Progenitor cell of endocrine pancreas (in vitro differentiated cells): ENCODE measurements at regions not wholly inside any gene's neighbourhood (a gene's known extent, or its start where the extent isn't known, plus 50 kb on each side); places are given as distances from the start of the nearest gene placed in this dataset.

Source experiments
- DNase-seq: peaks from one replicate; pipeline ENCODE4 v3.0.0; 2021; ENCODE audit warnings: low spot score; ENCODE audit not compliant: unreplicated experiment
- H3K27ac Mint-ChIP-seq: 2 replicates; pipeline ENCODE4 v1.8.0; 2021; ENCODE audit warnings: mild to moderate bottlenecking, moderate library complexity, mixed read lengths
- H3K27me3 Mint-ChIP-seq: 2 replicates; pipeline ENCODE4 v1.8.0; 2021; ENCODE audit warnings: mixed read lengths
- H3K36me3 Mint-ChIP-seq: 2 replicates; pipeline ENCODE4 v1.8.0; 2022; ENCODE audit warnings: mixed read lengths; ENCODE audit not compliant: insufficient read depth
- H3K4me1 Mint-ChIP-seq: 2 replicates; pipeline ENCODE4 v1.8.0; 2021; ENCODE audit warnings: low read depth, mixed read lengths
- H3K4me3 Mint-ChIP-seq: 2 replicates; pipeline ENCODE4 v1.8.0; 2021; ENCODE audit warnings: low read depth, mild to moderate bottlenecking, moderate library complexity, mixed read lengths
- H3K9me3 Mint-ChIP-seq: 2 replicates; pipeline ENCODE4 v1.8.0; 2021; ENCODE audit warnings: low read depth, mixed read lengths
- TF ChIP-seq, protein P1 (sequence below): fragments of 200-600 bp; sonication (generic); IDR thresholded peaks from one replicate; pipeline ENCODE4 v1.5.0; 2021; ENCODE audit warnings: antibody characterized with exemption, mild to moderate bottlenecking; ENCODE audit not compliant: unreplicated experiment

DNA sequence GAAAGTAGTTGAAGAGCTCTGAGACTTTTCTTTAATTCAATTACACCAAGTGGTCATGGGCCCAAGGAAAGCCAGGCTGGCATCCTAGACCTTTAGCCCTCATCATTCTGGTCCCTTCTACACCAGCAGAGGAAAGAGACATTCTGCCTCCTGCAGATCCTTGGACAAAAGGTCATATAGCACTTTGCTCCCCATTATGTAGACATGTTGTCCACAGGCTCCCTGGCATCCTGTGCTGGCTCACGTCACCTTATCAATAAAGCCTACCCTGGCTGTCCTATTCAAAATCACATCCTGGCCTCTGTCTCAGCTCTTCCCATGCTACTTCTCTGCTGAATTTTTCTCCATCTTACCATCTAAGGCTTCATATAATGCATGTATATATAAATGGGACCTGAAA lies 61.6 kb upstream of the MAF start:
- Mint-ChIP-seq H3K27me3 (no peaks in the 10 kb centered on the region), H3K36me3 (no peaks in the 10 kb centered on the region), H3K9me3 (peaks cover 6% of the 10 kb centered on the region), H3K4me3 (no peak overlapping the region), H3K4me1 (peaks cover 3% of the 10 kb centered on the region), H3K27ac (no peak overlapping the region)
- DNase-seq, result no peak
- TF ChIP-seq, protein P1, sequence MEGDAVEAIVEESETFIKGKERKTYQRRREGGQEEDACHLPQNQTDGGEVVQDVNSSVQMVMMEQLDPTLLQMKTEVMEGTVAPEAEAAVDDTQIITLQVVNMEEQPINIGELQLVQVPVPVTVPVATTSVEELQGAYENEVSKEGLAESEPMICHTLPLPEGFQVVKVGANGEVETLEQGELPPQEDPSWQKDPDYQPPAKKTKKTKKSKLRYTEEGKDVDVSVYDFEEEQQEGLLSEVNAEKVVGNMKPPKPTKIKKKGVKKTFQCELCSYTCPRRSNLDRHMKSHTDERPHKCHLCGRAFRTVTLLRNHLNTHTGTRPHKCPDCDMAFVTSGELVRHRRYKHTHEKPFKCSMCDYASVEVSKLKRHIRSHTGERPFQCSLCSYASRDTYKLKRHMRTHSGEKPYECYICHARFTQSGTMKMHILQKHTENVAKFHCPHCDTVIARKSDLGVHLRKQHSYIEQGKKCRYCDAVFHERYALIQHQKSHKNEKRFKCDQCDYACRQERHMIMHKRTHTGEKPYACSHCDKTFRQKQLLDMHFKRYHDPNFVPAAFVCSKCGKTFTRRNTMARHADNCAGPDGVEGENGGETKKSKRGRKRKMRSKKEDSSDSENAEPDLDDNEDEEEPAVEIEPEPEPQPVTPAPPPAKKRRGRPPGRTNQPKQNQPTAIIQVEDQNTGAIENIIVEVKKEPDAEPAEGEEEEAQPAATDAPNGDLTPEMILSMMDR, result no peak

DNA sequence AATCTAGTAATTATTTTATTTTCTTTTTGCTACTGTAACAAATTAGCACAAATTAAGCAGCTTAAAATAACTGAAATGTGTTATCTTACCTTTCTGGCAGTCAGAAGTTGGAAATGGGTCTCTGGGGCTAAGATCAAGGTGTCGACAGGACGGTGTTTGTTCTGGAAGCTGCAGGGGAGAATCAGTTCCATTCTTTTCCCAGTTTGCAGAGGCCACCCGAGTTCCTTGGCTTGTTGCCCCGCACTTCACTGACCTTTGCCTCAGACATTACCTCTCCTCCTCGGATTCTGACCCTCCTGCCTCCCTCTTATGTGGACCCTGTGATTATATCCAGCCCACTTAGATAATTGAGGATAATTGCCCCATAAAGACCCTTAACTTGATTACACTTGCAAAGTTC lies 61.0 kb upstream of the MAF start:
- H3K9me3 Mint-ChIP-seq, result peaks cover 6% of the 10 kb centered on the region
- no peak overlapping the region for H3K27ac Mint-ChIP-seq
- TF ChIP-seq, protein P1, result no peak
- DNase-seq, result no peak
- no peak overlapping the region for H3K4me3 Mint-ChIP-seq
- H3K4me1 Mint-ChIP-seq, result peaks cover 9% of the 10 kb centered on the region
- H3K36me3 Mint-ChIP-seq, result no peaks in the 10 kb centered on the region
- no peaks in the 10 kb centered on the region for H3K27me3 Mint-ChIP-seq

DNA sequence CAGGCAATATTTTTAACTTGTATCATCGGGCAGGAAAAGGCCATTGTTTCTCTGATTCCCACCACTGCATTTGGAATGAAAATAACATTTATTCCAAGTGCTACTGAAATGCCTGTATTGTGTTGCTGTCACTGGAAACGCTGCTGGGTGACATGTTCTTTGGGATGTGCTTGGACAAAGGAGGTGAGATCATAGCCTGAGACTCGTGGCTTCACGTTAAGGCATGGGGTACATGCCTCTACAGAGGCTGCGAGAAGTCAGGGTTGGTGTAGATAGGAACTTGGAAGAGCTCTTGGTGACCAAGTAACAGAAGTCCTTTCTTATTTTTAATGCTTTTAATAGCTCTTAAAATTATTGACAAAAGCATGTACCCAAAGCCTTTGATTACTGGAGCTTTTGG lies 58.8 kb upstream of the MAF start:
- Mint-ChIP-seq H3K4me1 (peaks cover 14% of the 10 kb centered on the region), H3K4me3 (no peak overlapping the region), H3K9me3 (peaks cover 6% of the 10 kb centered on the region), H3K36me3 (no peaks in the 10 kb centered on the region), H3K27ac (no peak overlapping the region), H3K27me3 (no peaks in the 10 kb centered on the region)
- no peak for DNase-seq
- TF ChIP-seq, protein P1, result no peak

DNA sequence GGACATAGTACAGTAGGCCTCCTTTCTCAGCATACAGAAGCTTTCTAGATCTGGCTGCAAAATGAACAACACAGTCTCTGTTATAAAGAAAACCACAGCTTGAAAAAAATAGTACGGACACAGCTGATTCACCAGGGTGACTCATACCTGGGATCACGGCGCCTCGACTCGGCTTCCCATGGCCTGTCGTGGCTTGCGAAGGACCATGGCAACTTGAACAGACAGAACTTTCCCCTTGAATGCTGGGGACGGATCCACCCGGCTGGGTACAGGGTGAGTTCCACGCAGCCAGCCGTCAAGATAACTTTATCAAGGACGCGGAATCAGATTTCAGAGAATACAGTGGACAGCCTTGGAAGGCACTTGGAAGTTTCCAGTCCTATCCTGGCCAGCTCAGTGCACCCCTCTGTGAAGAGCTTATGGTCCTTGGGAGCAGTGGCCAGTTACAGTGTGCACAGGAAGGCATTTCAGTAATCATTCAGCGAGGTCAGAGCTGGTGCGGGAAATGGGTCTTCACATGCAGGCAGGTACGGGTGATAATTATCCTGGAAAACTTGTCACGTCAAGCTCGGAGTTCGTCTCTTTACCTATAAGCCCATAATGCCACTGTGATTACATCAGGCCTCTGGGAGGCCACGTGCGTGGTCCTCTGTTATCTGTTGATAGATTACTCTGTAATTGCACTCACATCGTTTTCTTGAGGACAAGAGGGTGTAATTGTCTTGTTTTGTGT lies 57.9 kb upstream of the MAF start:
- peaks cover 6% of the 10 kb centered on the region for H3K9me3 Mint-ChIP-seq
- no peaks in the 10 kb centered on the region for H3K36me3 Mint-ChIP-seq
- TF ChIP-seq, protein P1, result no peak
- peaks cover 14% of the 10 kb centered on the region for H3K4me1 Mint-ChIP-seq
- H3K27ac Mint-ChIP-seq, result no peak overlapping the region
- no peak overlapping the region for H3K4me3 Mint-ChIP-seq
- no peaks in the 10 kb centered on the region for H3K27me3 Mint-ChIP-seq
- DNase-seq, result no peak

DNA sequence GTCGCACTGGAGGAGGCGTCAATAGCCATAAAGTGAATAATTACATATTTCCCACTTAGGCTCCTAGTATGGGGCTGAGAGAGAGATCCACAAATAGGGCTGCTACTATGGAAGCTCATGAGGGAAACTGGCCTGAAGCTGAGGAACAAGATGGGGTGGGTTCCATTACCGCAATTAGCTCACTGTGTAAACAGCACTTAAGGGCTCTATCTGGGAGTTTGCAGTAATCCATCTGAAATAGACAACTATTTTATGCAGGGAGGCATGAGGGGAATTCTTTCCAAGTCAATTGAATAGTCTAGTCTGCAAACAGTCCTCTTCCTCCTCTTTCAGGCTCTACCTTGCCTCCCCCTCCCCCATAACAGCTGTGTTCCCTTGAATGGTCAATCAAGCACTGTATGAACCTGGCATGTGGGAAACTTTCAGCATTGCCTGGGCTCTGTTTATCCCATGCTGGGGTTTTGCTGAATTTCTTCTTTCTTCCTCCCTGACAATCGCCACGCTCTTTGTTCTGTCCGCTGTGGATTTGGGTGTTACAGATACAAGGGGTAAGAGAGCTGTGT lies 56.1 kb upstream of the MAF start:
- TF ChIP-seq, protein P1, result no peak
- DNase-seq, result no peak
- Mint-ChIP-seq H3K27me3 (peaks cover 4% of the 10 kb centered on the region), H3K27ac (peak overlapping the region; percentile 15), H3K36me3 (no peaks in the 10 kb centered on the region), H3K4me3 (no peak overlapping the region), H3K4me1 (peaks cover 14% of the 10 kb centered on the region), H3K9me3 (peaks cover under 1% of the 10 kb centered on the region)
